GM21526 (cell line): ENCODE measurements at regions not wholly inside any gene's neighbourhood (a gene's known extent, or its start where the extent isn't known, plus 50 kb on each side); places are given as distances from the start of the nearest gene placed in this dataset.
"Not testable (repeated sequence)": the region's sequence is repeated elsewhere in the genome, so short reads cannot be mapped to it uniquely, and the experiment has no call there.

ENCODE experiments used
- ATAC-seq: cut with Tn5 transposase; IDR thresholded peaks from one replicate; pipeline ENCODE4 v1.9.1; 2021; ENCODE audit warnings: moderate library complexity; ENCODE audit not compliant: unreplicated experiment, low FRiP score

DNA sequence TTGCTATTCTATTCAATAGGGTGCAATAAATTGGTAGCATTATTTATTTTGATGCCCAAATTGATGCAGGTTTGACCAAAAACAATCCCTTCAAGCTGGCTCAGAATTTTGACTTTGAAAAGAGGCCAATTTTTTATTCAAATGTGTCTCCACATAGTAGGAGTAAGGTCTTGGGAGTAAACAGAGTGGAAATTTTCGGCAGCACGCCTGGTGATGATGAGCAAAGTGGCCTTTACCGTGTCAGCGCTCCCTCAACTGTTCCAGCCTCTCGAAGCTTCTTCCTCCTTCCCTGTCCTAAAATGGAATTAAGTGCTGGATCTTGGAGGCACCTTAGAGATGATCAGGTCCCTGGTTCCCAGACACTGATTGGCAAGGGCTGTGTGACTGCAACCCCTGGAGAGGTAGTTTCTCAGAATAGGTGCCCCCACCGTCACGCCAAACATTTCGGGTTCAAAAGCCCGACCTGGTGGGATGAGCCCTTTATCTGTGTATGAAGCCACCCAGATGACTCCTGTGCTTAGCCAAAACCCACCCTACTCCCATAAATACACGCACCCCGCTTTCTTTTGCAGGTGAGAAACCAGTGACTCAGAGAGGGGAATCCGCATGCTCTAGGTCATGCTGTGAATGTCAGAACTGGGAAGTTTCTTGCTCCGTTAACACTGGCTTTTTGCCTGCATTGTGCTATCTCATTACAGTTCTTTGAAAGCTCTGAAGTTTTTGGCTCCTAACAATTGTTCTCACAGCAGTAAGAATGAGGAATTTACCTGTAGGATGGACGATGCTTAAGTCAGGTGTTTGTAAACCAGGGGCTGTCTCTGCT is 89.1 kb downstream of the CRYGS start:
- ATAC-seq: no peak

DNA sequence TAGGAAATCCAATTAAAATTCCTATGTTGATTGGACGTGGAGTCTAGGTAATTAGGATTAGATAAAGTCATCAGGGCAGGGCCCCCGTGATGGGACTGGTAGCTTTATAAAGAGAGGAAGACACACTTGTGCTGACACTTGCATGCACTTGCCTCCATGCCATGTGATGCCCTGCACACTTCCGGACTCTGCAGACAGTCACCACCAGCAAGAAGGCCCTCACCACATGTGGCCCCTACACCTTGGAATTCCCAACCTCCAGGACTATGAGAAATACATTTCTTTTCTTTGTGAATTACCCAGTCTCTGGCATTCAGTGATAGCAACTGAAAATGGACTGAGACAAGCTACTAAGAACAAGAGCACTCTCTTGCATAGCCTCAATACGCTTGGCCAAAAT is 90.6 kb downstream of the CRYGS start:
- ATAC-seq: no peak

DNA sequence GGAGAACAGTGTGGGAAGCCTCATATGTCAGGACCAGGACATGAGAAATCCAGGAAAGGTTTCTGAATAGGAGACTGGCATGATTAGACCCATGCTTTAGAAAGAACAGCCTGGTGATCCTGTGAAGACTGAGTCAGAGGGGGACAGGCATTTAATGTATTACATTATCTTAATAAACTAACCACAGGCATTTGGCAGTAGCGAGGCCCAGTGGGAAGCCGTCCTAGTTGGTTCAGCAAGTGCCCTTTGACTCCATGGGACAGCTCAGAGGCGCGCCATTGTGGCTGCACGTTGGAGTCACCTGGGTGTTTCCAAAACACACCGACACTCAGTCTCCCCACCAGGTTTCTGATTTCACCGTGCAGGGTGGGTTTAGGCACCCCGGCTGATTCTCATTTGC is 90.5 kb upstream of the DGKG start:
- no peak for ATAC-seq

DNA sequence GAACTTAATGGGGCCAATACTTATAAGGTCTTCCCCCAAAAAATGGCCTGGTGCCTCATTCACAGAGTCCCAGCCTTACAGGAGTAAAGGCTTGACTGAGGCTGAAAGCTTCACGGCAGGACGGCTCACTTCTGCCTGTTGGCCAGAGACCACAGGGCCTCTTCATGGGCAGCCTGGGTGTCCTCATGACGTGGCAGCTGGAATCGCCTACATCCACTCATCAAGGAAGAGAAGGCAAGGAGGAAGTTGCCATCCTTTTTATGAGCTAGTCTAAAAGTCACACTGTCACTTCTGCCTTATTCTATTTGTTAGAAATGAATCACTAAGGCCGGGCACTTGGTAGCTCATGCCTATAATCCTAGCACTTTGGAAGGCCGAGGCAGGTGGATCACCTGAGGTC is 89.3 kb upstream of the DGKG start:
- ATAC-seq: no peak

DNA sequence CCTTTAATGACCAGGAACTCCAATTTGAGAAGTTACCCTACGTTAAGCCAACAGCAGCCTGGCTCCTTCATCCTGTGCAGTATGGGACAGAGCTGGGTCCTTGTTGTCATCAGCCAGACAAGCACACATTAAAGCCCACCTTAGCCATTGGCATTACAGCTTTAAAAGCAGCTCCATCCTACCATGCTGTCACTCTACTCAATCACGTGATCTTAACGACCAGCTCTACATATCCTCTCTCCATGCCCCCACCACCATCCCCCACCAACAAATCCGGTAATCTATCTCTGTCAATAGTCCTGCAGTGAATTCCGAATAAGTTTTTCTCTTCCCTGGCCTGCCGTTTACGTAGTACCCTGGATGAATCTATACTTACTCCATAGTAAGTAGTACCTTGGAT is 82.9 kb upstream of the DGKG start:
- no peak for ATAC-seq

DNA sequence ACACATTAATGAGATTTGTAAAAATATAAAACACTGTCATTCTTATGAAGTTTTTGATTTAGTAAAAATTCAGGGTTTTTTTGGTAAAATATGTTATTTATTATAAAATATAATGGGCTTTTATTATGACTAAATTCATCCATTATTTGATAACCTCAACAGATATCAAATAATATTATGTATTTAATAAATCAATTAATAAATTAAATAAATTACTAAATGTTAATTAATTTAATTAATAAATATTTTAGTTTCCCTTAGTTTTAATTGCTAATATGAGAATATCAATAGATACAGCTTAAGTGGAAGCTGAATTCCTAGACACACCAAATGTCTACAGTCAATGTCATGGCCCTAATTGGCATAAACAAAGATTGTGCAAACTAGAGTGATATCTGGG is 82.3 kb upstream of the DGKG start:
- ATAC-seq: no peak

DNA sequence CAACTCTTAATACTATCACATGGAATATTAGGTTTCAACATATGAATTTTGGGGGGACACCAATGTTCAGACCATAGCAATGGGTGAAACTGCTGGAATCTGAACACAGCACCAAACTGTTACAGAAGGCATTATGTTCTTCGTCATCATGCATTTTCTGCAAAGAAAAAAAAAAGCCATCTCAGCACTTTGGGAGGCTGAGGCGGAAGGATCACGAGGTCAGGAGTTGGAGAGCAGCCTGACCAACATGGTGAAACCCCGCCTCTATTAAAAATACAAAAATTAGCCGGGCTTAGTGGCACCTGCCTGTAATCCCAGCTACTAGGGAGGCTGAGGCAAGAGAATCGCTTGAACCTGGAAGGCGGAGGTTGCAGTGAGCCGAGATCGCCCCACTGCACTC is 80.9 kb upstream of the DGKG start:
- ATAC-seq: not testable (repeated sequence)

DNA sequence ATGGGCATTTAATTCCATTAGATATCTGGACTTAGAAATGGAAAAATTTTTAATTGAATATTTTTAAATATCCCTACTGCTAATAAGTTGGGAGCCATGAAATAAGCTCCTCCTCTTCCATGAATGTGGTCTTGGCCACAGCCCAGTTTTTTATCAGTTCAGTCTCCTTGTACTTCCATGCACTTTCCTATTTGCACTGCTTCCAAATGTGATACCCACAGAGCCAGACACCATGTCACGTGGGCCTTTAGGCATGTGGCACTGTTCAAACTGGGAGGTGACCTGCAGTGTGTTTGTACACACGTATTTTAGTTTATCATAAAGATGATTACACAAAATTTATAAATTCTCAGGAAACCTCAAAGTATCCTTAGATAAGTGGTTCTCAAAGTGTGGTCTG is 80.1 kb upstream of the DGKG start:
- no peak for ATAC-seq

DNA sequence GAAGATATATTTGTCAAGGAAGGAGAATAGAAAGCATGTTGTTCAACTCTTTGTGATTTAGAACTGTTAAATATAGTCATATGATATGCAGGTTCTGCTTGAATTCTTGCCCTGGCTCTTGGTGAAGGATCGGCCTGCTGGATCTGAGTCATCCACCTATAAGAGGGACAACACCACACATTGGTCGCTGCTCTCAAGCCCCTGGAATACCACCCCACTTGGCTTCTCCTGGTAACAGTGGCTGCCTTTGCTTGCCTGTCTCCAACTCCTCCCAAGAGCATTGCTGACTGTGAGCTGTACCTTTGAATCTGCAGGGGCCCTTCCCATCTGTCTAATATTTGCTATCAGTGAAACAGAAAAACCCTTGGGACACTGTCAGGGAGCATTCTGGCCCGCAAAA is 78.9 kb upstream of the DGKG start:
- no peak for ATAC-seq

DNA sequence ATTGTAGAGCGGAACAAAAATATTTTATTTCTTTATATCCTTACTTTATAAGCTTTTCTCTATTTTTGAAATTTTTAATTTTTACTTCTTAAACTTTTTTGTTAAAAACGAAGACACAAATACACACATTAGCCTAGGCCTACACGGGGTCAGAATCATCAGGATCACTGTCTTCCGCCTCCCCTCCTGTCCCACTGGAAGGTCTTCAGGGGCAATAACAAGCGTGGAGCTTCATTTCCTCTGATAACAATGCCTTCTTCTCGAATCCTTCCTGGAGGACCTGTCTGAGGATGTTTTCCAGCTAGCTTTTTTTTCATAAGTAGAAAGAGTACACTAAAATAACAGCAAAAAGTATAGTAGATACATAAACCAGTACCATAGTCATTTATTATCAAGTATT is 77.7 kb upstream of the DGKG start:
- ATAC-seq: no peak

DNA sequence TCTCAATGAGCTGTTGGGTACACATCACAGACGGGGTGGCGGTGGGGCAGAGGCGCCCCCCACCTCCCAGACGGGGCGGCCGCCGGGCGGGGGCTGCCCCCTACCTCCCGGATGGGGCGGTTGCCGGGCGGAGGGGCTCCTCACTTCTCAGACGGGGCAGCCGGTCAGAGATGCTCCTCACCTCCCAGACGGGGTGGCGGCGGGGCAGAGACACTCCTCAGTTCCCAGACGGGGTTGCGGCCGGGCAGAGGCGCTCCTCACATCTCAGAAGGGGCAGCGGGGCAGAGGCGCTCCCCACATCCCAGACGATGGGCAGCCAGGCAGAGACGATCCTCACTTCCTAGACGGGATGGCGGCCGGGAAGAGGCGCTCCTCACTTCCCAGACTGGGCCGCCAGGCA is 73.3 kb upstream of the DGKG start:
- not testable (repeated sequence) for ATAC-seq

DNA sequence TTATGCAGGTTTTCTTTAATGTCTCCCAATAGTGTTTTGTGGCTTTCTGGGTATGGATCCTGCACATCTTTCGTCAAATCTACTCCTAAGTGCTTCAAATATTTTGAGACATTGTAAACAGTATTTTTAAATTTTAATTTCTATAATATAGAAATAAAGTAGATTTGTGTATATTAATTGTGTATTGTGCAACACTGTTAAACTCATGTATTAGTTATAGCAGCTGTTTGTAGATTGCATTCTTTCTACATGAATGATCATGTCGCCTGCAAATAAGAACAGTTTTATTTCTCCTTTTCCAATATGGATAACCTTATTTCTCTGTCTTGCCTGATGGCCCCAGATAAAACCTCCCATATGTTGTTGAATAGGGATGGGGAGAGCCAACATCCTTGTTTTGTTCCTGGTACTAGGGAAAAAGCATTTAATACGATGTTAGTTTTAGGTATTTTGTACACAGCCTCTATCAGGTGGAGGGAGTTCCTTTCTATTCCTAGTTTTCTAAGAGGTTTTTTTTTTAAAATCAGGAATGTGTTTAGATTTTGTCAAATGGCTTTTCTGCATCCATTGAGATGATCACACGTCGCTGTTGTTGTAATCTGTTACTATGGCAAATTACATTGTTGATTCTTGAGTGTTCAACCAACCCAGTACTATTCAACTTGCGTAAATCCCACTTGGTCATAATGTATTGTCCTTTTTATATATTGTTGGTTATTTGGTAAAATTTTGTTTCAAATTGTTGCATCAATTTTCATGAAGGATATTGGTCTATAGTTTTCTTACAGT is 71.1 kb upstream of the DGKG start:
- no peak for ATAC-seq

DNA sequence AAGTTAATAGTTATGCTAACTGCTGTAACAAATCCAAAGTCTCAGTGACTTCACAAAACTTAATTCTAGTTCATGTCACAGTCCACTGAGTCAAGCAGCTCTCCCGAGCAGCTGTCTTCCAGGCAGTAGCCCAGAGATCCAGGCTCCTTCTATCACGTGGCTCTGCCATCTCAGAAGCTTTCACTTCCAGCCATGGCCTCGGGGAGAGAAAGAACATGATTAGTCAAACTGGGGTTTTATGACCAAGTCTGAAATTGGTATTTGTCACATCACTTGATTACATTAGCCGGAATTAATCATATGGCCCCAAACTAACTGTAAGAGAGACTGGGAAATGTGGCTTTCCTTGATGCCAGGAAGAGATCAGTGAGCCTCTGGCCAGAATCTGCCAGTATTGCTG is 70.2 kb upstream of the DGKG start:
- no peak for ATAC-seq

DNA sequence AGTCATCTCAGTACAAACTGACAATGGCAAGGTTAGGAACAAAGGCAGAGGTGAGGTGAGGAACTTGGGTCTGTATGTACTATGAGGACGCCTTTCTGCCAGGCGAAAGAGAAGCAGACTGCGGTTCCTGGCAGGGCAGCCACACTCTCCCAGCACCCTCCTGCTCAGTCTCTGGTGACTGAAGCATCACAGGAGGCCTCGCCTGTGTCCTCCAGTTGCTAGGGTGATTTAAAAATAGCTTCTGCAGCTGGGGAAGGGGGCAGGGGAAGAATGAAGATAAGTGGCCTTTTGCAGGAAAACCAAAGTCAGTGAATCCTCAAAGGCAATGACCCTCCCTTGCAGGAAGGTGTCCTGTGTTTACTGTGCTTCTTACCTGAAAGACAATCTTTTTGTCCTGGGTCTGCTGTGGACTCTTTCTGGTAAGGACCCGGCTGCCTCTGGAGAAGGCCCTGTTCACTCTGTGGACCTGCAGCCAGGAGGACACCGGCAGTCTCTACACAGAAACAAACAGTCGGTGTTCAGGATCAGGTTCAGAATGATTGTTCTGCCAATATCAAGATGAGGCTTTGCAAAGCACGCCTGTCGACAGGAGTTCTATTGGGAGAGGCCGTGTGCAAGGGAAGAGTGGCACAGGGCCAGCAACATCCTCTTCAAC is 65.7 kb upstream of the DGKG start:
- ATAC-seq: no peak

DNA sequence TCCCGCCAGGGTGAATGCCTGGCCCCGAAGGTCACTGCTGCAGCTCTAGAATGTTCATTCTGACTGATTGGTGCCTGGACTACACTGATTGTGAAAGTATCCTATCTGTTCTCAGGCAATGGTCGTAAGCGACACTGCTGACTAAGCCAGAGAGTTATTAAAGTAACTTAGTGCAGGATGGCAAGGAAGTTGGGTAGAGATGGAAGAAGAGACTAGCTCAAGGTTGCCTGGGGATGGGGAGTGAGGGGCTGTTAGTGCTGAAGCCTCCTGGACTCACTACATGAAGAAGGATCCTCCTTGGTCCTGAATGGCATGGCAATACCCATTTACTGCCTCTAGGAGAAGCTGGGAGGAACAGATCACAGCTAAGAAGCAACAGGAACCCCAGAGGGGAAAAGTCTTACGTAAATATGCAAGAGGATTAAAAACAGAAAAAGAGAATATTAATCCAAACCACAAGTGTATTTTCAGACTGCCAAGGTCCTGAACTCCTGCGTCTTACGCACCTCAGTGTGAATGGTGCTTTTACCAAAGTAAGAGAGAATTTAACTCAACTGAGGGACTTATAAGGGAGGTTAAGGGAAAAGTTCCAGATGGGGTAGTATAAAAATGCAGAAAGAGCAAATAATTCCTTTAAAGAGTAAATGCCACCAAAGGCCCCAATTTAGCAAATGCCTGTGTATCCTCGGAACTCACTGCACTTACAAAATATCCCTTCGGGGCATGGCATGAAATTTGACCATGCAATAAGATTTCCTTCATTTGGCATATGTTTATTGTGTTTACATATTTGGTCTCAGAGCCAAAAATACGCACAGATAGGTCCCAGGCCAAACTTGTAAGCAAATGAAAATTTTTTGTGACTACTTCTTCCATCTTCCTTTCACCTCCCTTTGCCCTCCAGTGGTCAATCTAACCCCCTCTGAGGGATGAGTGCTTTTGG is 64.0 kb upstream of the DGKG start:
- ATAC-seq: no peak

DNA sequence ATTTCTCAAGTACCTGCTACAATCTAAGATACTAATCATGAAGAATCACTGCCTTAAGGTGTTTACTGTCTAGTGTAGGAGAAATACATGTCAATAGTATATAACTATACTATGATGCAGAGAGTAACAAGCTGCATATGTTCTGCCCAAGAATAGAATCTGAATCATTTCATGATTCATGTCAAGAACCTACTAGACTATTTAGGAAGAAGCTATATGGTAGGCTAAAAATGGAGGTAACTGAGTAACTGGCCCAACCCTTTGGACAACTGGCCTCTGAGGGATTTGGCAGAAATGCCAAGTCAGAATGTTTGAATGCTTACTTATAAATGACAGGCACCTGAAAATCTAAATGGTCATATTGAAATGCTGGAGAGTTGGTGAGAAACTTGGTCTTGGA is 59.9 kb upstream of the DGKG start:
- no peak for ATAC-seq

DNA sequence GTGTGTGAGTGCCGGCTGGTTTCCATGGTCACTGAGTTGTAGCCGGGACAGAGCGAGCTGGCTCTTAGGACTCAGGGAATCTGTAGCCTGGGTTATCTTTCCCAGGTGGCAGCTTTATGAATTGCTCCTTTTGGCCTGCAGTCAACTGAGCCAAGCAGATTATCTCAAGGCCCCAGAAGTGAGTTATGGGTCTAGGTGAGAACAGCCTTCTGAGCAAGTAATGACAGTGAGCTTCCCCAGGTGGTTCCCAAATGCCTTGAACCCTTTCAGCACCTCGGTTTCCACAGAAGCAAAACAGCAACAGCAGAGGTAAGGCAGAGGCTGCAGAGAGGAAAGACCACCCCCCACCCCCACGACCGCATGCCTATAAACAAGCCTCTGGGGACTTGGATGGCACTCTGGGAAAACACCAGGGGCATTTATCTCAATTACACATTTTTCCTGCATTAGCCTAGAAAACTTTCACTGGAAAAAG is 56.7 kb upstream of the DGKG start:
- ATAC-seq: no peak

DNA sequence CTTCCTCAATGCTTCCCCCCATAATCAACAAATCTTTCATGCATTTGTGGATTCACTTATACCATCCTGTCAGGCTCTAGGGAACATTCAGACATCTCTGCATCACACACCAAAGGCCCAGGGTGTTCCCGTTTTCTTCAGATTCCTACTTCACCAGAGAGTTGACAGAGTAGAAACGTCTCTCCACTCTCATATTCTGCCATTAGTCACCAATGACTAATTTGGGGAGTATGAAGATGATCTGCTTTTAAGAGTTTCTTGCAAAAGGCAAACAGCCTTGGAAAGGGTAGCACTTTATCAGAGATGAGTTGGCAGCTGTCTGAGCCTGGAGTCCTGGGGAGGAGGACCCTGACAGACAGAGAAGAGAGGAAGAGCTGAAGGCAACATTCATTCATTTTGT is 55.8 kb upstream of the DGKG start:
- no peak for ATAC-seq

DNA sequence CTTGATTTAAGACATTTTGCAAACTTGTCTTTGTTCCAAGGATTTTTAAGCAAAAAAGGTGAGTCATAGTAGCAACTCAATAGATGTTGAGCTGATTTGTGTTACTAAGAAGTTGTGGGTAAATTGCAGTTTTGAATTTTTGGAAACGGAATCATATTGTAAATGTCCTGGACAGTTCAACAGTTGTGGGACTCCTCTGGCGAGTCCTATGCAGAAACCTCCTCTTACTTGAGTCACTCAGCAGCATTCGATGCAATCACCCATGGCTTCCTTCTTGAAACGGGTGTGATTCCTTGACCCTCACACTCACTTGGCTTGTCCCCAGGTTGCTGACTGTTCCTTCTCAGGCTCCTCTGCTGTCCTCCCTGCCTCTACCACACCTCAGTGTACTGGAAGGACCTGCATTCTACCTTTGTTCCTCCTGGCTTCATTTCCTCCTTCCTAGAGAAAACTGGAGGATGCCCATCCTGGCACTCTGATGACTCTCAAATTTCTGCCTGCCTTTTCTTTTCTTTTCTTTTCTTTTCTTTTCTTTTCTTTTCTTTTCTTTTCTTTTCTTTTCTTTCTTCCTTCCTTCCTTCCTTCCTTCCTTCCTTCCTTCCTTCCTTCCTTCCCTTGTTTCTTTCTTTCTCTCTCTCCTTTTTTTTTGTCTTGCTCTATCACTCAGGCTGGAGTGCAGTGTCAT is 52.8 kb upstream of the DGKG start:
- no peak for ATAC-seq
